ENCODE measurements at regions not wholly inside any gene's neighbourhood (a gene's known extent, or its start where the extent isn't known, plus 50 kb on each side); places are given as distances from the start of the nearest gene placed in this dataset.

- ChIA-PET CTCF (interaction anchor here (7.5 kb wide), 1 partner anchor 11 kb away, joined by 30 read pairs; no protein-coding TSS in a partner anchor), POLR2A (no interaction called here)
- DNase-seq (ENCODE audit: extremely low spot score): no peak
- no peak for TF ChIP-seq CTCF (IDR thresholded peaks at IDR 0.05; ENCODE audit: control extremely low read depth, extremely low read depth, low read depth, missing control alignments)
Measured at GRCh38 chr12:90611891-90612290, 343.1 kb downstream of the CCER1 start.

GRCh38 chr12:90611048-90611447, 343.9 kb downstream of the CCER1 start:
- TF ChIP-seq CTCF (IDR thresholded peaks at IDR 0.05; ENCODE audit: control extremely low read depth, extremely low read depth, low read depth, missing control alignments): no peak
- POLR2A ChIA-PET: no interaction called here
- DNase-seq (ENCODE audit: extremely low spot score): no peak
- CTCF ChIA-PET: interaction anchor here (7.5 kb wide), 1 partner anchor 10 kb away, joined by 30 read pairs; no protein-coding TSS in a partner anchor

- CTCF ChIA-PET: interaction anchor here (1.0 kb wide), 1 partner anchor 12 kb away, joined by 3 read pairs; no protein-coding TSS in a partner anchor
- DNase-seq (ENCODE audit: extremely low spot score): no peak
- POLR2A ChIA-PET: no interaction called here
- no peak for TF ChIP-seq CTCF (IDR thresholded peaks at IDR 0.05; ENCODE audit: control extremely low read depth, extremely low read depth, low read depth, missing control alignments)
Measured at GRCh38 chr12:90593596-90594295, 361.2 kb downstream of the CCER1 start.

GRCh38 chr12:90589956-90590355, 365.0 kb downstream of the CCER1 start:
- no peak for DNase-seq (ENCODE audit: extremely low spot score)
- ChIA-PET CTCF (interaction anchor here (1.4 to 1.5 kb wide), 3 partner anchors 9 to 18 kb away, joined by 3 to 8 read pairs (median 3); no protein-coding TSS in a partner anchor), POLR2A (no interaction called here)
- no peak for TF ChIP-seq CTCF (IDR thresholded peaks at IDR 0.05; ENCODE audit: control extremely low read depth, extremely low read depth, low read depth, missing control alignments)

GRCh38 chr12:90585640-90586304, 369.2 kb downstream of the CCER1 start:
- ChIA-PET POLR2A (no interaction called here), CTCF (interaction anchor here (1.3 kb wide), 1 partner anchor 16 kb away, joined by 7 read pairs; no protein-coding TSS in a partner anchor)
- no peak for TF ChIP-seq CTCF (IDR thresholded peaks at IDR 0.05; ENCODE audit: control extremely low read depth, extremely low read depth, low read depth, missing control alignments)
- DNase-seq (ENCODE audit: extremely low spot score): no peak

GRCh38 chr12:90576707-90577106, 378.3 kb downstream of the CCER1 start:
- DNase-seq (ENCODE audit: extremely low spot score): no peak
- no peak for TF ChIP-seq CTCF (IDR thresholded peaks at IDR 0.05; ENCODE audit: control extremely low read depth, extremely low read depth, low read depth, missing control alignments)
- POLR2A ChIA-PET: no interaction called here
- CTCF ChIA-PET: no interaction called here

Measured in GM10248 (cell line).